CD14-positive monocyte (primary cell): ENCODE measurements at regions not wholly inside any gene's neighbourhood (a gene's known extent, or its start where the extent isn't known, plus 50 kb on each side); places are given as distances from the start of the nearest gene placed in this dataset.

ENCODE experiments used
- DNase-seq, 3 donors: peaks; one replicate each; pipeline ENCODE4 v3.0.0-alpha.2; 2011 to 2022
- H2AFZ ChIP-seq: 2 replicates; pipeline ENCODE4 v1.6.0; 2012; ENCODE audit warnings: mild to moderate bottlenecking, low read depth, low read length, inconsistent platforms; ENCODE audit not compliant: insufficient read depth, poor library complexity, severe bottlenecking
- H3K27ac ChIP-seq, 2 donors: 1 replicate in 1 of 2; 2 replicates in 1 of 2; pipeline ENCODE4 v1.5.1; 2012 to 2013; ENCODE audit warnings: low read length in 2 of 2, control low read depth in 1 of 2, inconsistent platforms in 1 of 2, low read depth in 1 of 2, mild to moderate bottlenecking in 1 of 2
- H3K27me3 ChIP-seq, 2 donors: one replicate each; pipeline versions ENCODE4 v1.6.0 to v1.6.1; 2011 to 2013; ENCODE audit warnings: low read length in 2 of 2; ENCODE audit not compliant: control insufficient read depth in 2 of 2, insufficient read depth in 2 of 2
- H3K36me3 ChIP-seq, 2 donors: replicated peaks in 1 of 2; 1 replicate in 1 of 2; 2 replicates in 1 of 2; pipeline versions ENCODE4 v1.5.1 to v1.6.1; 2012 to 2013; ENCODE audit warnings: low read length in 2 of 2, control low read depth in 1 of 2, inconsistent platforms in 1 of 2, mild to moderate bottlenecking in 1 of 2; ENCODE audit not compliant: insufficient read depth in 2 of 2, control insufficient read depth in 1 of 2
- H3K4me1 ChIP-seq, 2 donors: 1 replicate in 1 of 2; 2 replicates in 1 of 2; pipeline versions ENCODE4 v1.5.1 to v1.6.1; 2012 to 2013; ENCODE audit warnings: low read length in 2 of 2, control low read depth in 1 of 2, inconsistent platforms in 1 of 2, mild to moderate bottlenecking in 1 of 2, moderate library complexity in 1 of 2; ENCODE audit not compliant: insufficient read depth in 2 of 2, control insufficient read depth in 1 of 2
- H3K4me2 ChIP-seq: replicated peaks from 2 replicates; pipeline ENCODE3; 2012; ENCODE audit warnings: low read length, moderate library complexity, mild to moderate bottlenecking; ENCODE audit not compliant: poor library complexity, severe bottlenecking; ENCODE audit errors: extremely low read depth
- H3K4me3 ChIP-seq, 3 experiments: fragments of 200-600 bp in 1 of 3; sonication (generic) in 1 of 3; replicated peaks in 1 of 3; 1 replicate in 2 of 3; 2 replicates in 1 of 3; pipeline ENCODE4 v1.5.1; 2011 to 2013; ENCODE audit warnings: low read length in 3 of 3, mild to moderate bottlenecking in 3 of 3, control low read depth in 2 of 3, low read depth in 2 of 3, inconsistent platforms in 1 of 3, moderate library complexity in 1 of 3
- H3K79me2 ChIP-seq: 2 replicates; pipeline ENCODE4 v1.6.0; 2012; ENCODE audit warnings: mild to moderate bottlenecking, control low read depth, inconsistent platforms, low read length, moderate library complexity; ENCODE audit not compliant: insufficient read depth
- H3K9ac ChIP-seq: 2 replicates; pipeline ENCODE4 v1.6.0; 2017; ENCODE audit warnings: low read length, mild to moderate bottlenecking; ENCODE audit not compliant: insufficient read depth, poor library complexity, severe bottlenecking
- H3K9me3 ChIP-seq, 2 donors: replicated peaks in 1 of 2; 1 replicate in 1 of 2; 2 replicates in 1 of 2; pipeline versions ENCODE4 v1.5.1 to v1.6.1; 2012 to 2013; ENCODE audit warnings: low read length in 2 of 2, control low read depth in 1 of 2; ENCODE audit not compliant: control insufficient read depth in 1 of 2, insufficient read depth in 1 of 2
- H4K20me1 ChIP-seq: 2 replicates; pipeline ENCODE4 v1.6.0; 2012; ENCODE audit warnings: mild to moderate bottlenecking, low read length, control low read depth, moderate library complexity; ENCODE audit not compliant: insufficient read depth
- H3K27ac Mint-ChIP-seq, 7 donors: one replicate each; pipeline ENCODE4 v1.8.0; 2020; ENCODE audit warnings: mild to moderate bottlenecking in 7 of 7, mixed read lengths in 7 of 7, moderate library complexity in 6 of 7, inconsistent platforms in 2 of 7
- H3K27me3 Mint-ChIP-seq, 3 donors: one replicate each; pipeline ENCODE4 v1.8.0; 2021 to 2022; ENCODE audit warnings: low read depth in 3 of 3, mild to moderate bottlenecking in 3 of 3, mixed read lengths in 3 of 3, moderate library complexity in 3 of 3, inconsistent platforms in 1 of 3
- H3K36me3 Mint-ChIP-seq, 2 donors: one replicate each; pipeline ENCODE4 v1.8.0; 2020; ENCODE audit warnings: mixed read lengths in 2 of 2, inconsistent platforms in 1 of 2, mild to moderate bottlenecking in 1 of 2
- H3K4me1 Mint-ChIP-seq: one replicate; pipeline ENCODE4 v1.8.0; 2020; ENCODE audit warnings: mild to moderate bottlenecking, mixed read lengths
- H3K4me3 Mint-ChIP-seq, 2 donors: one replicate each; pipeline ENCODE4 v1.8.0; 2020; ENCODE audit warnings: mild to moderate bottlenecking in 2 of 2, mixed read lengths in 2 of 2, moderate library complexity in 1 of 2
- H3K9me3 Mint-ChIP-seq, 7 donors: one replicate each; pipeline ENCODE4 v1.8.0; 2020 to 2022; ENCODE audit warnings: mixed read lengths in 7 of 7, mild to moderate bottlenecking in 6 of 7, moderate library complexity in 6 of 7, inconsistent platforms in 2 of 7
- CTCF ChIP-seq: fragments of 200-600 bp; IDR thresholded peaks from one replicate; pipeline ENCODE4 v1.8.0; 2022; ENCODE audit warnings: antibody characterized with exemption, mild to moderate bottlenecking
- WGBS: methylation state at CpG from one replicate; pipeline ENCODE4 v1.1.5; 2013; ENCODE audit warnings: missing lambda C conversion rate; ENCODE audit not compliant: insufficient coverage; 5-methylcytosine and 5-hydroxymethylcytosine counted together
- intact Hi-C, 2 donors: fragments of 100-400 bp; cut with micrococcal nuclease; formaldehyde crosslinking; loops; one replicate each; pipeline versions ENCODE4 v1.15.0 to v1.15.1; 2023

- Mint-ChIP-seq H3K4me1 (no peaks in the 10 kb centered on the region), H3K27ac (no peak overlapping the region), H3K27me3 (peaks cover 1 to 4% (median 3%) of the 10 kb centered on the region in 3 donors), H3K9me3 (no peaks in the 10 kb centered on the region), H3K36me3 (no peaks in the 10 kb centered on the region), H3K4me3 (no peak overlapping the region)
- intact Hi-C loops: no loop called here
- Histone ChIP-seq H3K9ac (no peak overlapping the region), H2AFZ (no peak overlapping the region), H3K79me2 (no peaks in the 10 kb centered on the region), H4K20me1 (no peaks in the 10 kb centered on the region), H3K27me3 (no peaks in the 10 kb centered on the region), H3K4me1 (no peaks in the 10 kb centered on the region), H3K4me2 (no peak overlapping the region), H3K9me3 (no peaks in the 10 kb centered on the region), H3K36me3 (no peaks in the 10 kb centered on the region), H3K4me3 (no peak overlapping the region), H3K27ac (no peak overlapping the region)
- no peak for DNase-seq
- TF ChIP-seq CTCF: no peak
- WGBS: 91% methylated on average over 7 of the region's 10 CpGs
Observed at GRCh38 chr16:7804635-7805195, 472.1 kb downstream of the RBFOX1 start.

DNA sequence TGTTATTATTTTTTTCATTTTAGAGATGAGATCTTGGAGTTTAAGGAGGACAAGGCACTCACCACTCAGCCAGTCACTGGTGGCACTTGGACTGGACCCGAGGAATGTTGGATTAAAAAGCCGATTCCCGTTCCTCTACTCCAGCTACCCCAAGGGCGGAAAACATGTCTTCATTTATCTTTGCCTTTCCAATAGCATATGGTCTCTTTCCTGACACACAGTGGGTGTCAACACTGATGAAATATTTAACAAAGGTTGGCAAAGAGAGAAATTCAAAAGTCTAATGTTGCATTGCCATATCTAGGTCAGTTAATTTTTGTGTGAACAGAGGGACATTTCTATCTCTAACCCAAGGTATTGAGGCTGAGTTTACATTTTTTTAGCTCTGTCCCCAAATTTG, 459.7 kb downstream of the RBFOX1 start:
- H3K36me3 ChIP-seq: no peaks in the 10 kb centered on the region
- H3K4me2 ChIP-seq: no peak overlapping the region
- Mint-ChIP-seq H3K4me3 (no peak overlapping the region), H3K9me3 (peaks cover 0 to 3% (median 0%) of the 10 kb centered on the region in 7 donors), H3K4me1 (no peaks in the 10 kb centered on the region), H3K36me3 (no peaks in the 10 kb centered on the region), H3K27me3 (peaks cover 0 to 2% (median 0%) of the 10 kb centered on the region in 3 donors), H3K27ac (no peak overlapping the region)
- H3K9ac ChIP-seq: no peak overlapping the region
- no peaks in the 10 kb centered on the region for H4K20me1 ChIP-seq
- H2AFZ ChIP-seq: no peak overlapping the region
- TF ChIP-seq CTCF: no peak
- H3K27ac ChIP-seq: no peak overlapping the region
- 100% methylated on average over 1 of the region's 4 CpGs for WGBS
- no peaks in the 10 kb centered on the region for H3K9me3 ChIP-seq
- H3K4me3 ChIP-seq: no peak overlapping the region
- DNase-seq: no peak
- intact Hi-C loops: no loop called here
- H3K79me2 ChIP-seq: no peaks in the 10 kb centered on the region
- no peaks in the 10 kb centered on the region for H3K4me1 ChIP-seq
- H3K27me3 ChIP-seq: no peaks in the 10 kb centered on the region
